Upper lobe of right lung (tissue), 1 donor: ENCODE measurements at regions not wholly inside any gene's neighbourhood (a gene's known extent, or its start where the extent isn't known, plus 50 kb on each side); places are given as distances from the start of the nearest gene placed in this dataset.

Source experiments
- ATAC-seq: fragments of 200-7000 bp; cut with Tn5 transposase; one replicate; pipeline ENCODE4 v1.9.1; 2020; ENCODE audit warnings: mild to moderate bottlenecking, moderate library complexity
- DNase-seq: peaks from one replicate; pipeline ENCODE4 v3.0.0-alpha.2; 2020
- H3K27ac ChIP-seq: fragments of 200-600 bp; one replicate; pipeline ENCODE4 v1.8.0; 2022
- H3K27me3 ChIP-seq: fragments of 200-600 bp; one replicate; pipeline ENCODE4 v1.8.0; 2022; ENCODE audit warnings: mild to moderate bottlenecking
- H3K36me3 ChIP-seq: fragments of 200-600 bp; one replicate; pipeline ENCODE4 v1.8.0; 2022
- H3K4me1 ChIP-seq: fragments of 200-600 bp; one replicate; pipeline ENCODE4 v1.8.0; 2022
- H3K4me3 ChIP-seq: fragments of 200-600 bp; one replicate; pipeline ENCODE4 v1.8.0; 2022; ENCODE audit warnings: mild to moderate bottlenecking
- H3K9me3 ChIP-seq: fragments of 200-600 bp; one replicate; pipeline ENCODE4 v1.8.0; 2022
- CTCF ChIP-seq: fragments of 200-600 bp; IDR thresholded peaks from one replicate; pipeline ENCODE4 v1.8.0; 2022; ENCODE audit warnings: antibody characterized with exemption
- intact Hi-C: fragments of 100-400 bp; cut with DNase I; formaldehyde crosslinking; loops from one replicate; pipeline ENCODE4 v1.11.0; 2022
- donor health status: DM: no; HTN: yes; CAD: no; lungs with severe emphysema.

GRCh38 chr2:193885419-193885818, 1690.7 kb upstream of the TMEFF2 start:
- peaks cover 6% of the 10 kb centered on the region for H3K9me3 ChIP-seq
- no peak for DNase-seq
- intact Hi-C loops = no loop called here
- H3K36me3 ChIP-seq = no peaks in the 10 kb centered on the region
- no peak overlapping the region for H3K4me3 ChIP-seq
- no peaks in the 10 kb centered on the region for H3K4me1 ChIP-seq
- TF ChIP-seq CTCF = no peak
- no peak for ATAC-seq
- H3K27ac ChIP-seq = no peak overlapping the region
- H3K27me3 ChIP-seq = no peaks in the 10 kb centered on the region

GRCh38 chr2:193883820-193884219, 1689.1 kb upstream of the TMEFF2 start:
- no peaks in the 10 kb centered on the region for H3K36me3 ChIP-seq

GRCh38 chr2:193876980-193877379, 1682.2 kb upstream of the TMEFF2 start:
- no peak overlapping the region for H3K4me3 ChIP-seq
- no peaks in the 10 kb centered on the region for H3K9me3 ChIP-seq
- TF ChIP-seq CTCF = no peak
- DNase-seq = no peak
- ATAC-seq = no peak
- no peaks in the 10 kb centered on the region for H3K36me3 ChIP-seq
- H3K4me1 ChIP-seq = no peaks in the 10 kb centered on the region
- intact Hi-C loops = no loop called here
- H3K27me3 ChIP-seq = no peaks in the 10 kb centered on the region
- H3K27ac ChIP-seq = no peak overlapping the region

More at GRCh38 chr2:193883820-193884219, 1689.1 kb upstream of the TMEFF2 start:
- intact Hi-C loops = no loop called here
- Histone ChIP-seq H3K4me3 (no peak overlapping the region), H3K4me1 (no peaks in the 10 kb centered on the region), H3K9me3 (peaks cover 6% of the 10 kb centered on the region), H3K27me3 (no peaks in the 10 kb centered on the region), H3K27ac (no peak overlapping the region)
- DNase-seq = no peak
- ATAC-seq = no peak
- TF ChIP-seq CTCF = no peak

- ATAC-seq (no peak), DNase-seq (no peak)
- no peak overlapping the region for H3K4me3 ChIP-seq
- H3K27me3 ChIP-seq = no peaks in the 10 kb centered on the region
- TF ChIP-seq CTCF = no peak
- H3K9me3 ChIP-seq = no peaks in the 10 kb centered on the region
- intact Hi-C loops = no loop called here
- no peaks in the 10 kb centered on the region for H3K36me3 ChIP-seq
- H3K27ac ChIP-seq = no peak overlapping the region
- no peaks in the 10 kb centered on the region for H3K4me1 ChIP-seq
These were observed 1674.8 kb upstream of the TMEFF2 start for GRCh38 chr2:193869564-193869963.

GRCh38 chr2:193868833-193869232, 1674.1 kb upstream of the TMEFF2 start:
- Histone ChIP-seq H3K4me3 (no peak overlapping the region), H3K9me3 (no peaks in the 10 kb centered on the region), H3K4me1 (no peaks in the 10 kb centered on the region), H3K27ac (no peak overlapping the region), H3K36me3 (no peaks in the 10 kb centered on the region), H3K27me3 (no peaks in the 10 kb centered on the region)
- ATAC-seq = peak; percentile 29
- TF ChIP-seq CTCF = no peak
- no peak for DNase-seq
- intact Hi-C loops = no loop called here

- no peaks in the 10 kb centered on the region for H3K9me3 ChIP-seq
- H3K27me3 ChIP-seq = no peaks in the 10 kb centered on the region
- ATAC-seq (no peak), DNase-seq (no peak)
- H3K36me3 ChIP-seq = no peaks in the 10 kb centered on the region
- intact Hi-C loops = no loop called here
- no peak overlapping the region for H3K27ac ChIP-seq
- H3K4me3 ChIP-seq = no peak overlapping the region
- no peak for TF ChIP-seq CTCF
- no peaks in the 10 kb centered on the region for H3K4me1 ChIP-seq
These were observed 1673.4 kb upstream of the TMEFF2 start for GRCh38 chr2:193868132-193868531.
